Right forelimb (tissue), 1 donor: ENCODE measurements at regions not wholly inside any gene's neighbourhood (a gene's known extent, or its start where the extent isn't known, plus 50 kb on each side); places are given as distances from the start of the nearest gene placed in this dataset.

Source experiments
- DNase-seq: peaks from one replicate; pipeline ENCODE4 v3.0.0-alpha.2; 2018

GRCh38 chr16:86202267-86202666, 303.3 kb downstream of the IRF8 start:
- no peak for DNase-seq

- no peak for DNase-seq
Observed at GRCh38 chr16:86202760-86203426, 303.9 kb downstream of the IRF8 start.

- no peak for DNase-seq
Observed at GRCh38 chr16:86203557-86204275, 304.8 kb downstream of the IRF8 start.

GRCh38 chr16:86205521-86206245, 304.6 kb upstream of the FOXF1 start:
- DNase-seq = no peak

- no peak for DNase-seq
Observed at GRCh38 chr16:86207350-86207749, 303.0 kb upstream of the FOXF1 start.

GRCh38 chr16:86209202-86209601, 301.1 kb upstream of the FOXF1 start:
- DNase-seq = no peak

GRCh38 chr16:86210403-86211193, 299.7 kb upstream of the FOXF1 start:
- DNase-seq = no peak

GRCh38 chr16:86211265-86211664, 299.1 kb upstream of the FOXF1 start:
- no peak for DNase-seq

- DNase-seq = peak; percentile 21
Observed at GRCh38 chr16:86211800-86212199, 298.5 kb upstream of the FOXF1 start.

GRCh38 chr16:86212706-86213436, 297.5 kb upstream of the FOXF1 start:
- no peak for DNase-seq

- peak; percentile 12 for DNase-seq
Observed at GRCh38 chr16:86213437-86214205, 296.7 kb upstream of the FOXF1 start.

GRCh38 chr16:86214326-86215232, 295.7 kb upstream of the FOXF1 start:
- DNase-seq = no peak

GRCh38 chr16:86215233-86215978, 294.9 kb upstream of the FOXF1 start:
- DNase-seq = no peak

GRCh38 chr16:86215979-86216585, 294.2 kb upstream of the FOXF1 start:
- DNase-seq = no peak

- DNase-seq = no peak
Observed at GRCh38 chr16:86216591-86216990, 293.7 kb upstream of the FOXF1 start.

GRCh38 chr16:86217001-86217890, 293.1 kb upstream of the FOXF1 start:
- DNase-seq = no peak

GRCh38 chr16:86217891-86218270, 292.4 kb upstream of the FOXF1 start:
- no peak for DNase-seq

- no peak for DNase-seq
Observed at GRCh38 chr16:86218479-86219170, 291.7 kb upstream of the FOXF1 start.
